Spleen (tissue), 11 donors: ENCODE measurements at regions not wholly inside any gene's neighbourhood (a gene's known extent, or its start where the extent isn't known, plus 50 kb on each side); places are given as distances from the start of the nearest gene placed in this dataset.

Experiments
- DNase-seq: peaks from one replicate; pipeline ENCODE4 v3.0.0-alpha.2; 2020
- H3K27ac ChIP-seq, 8 donors: fragments of 200-600 bp; sonication (generic) in 7 of 8; 1 replicate in 4 of 8; 2 replicates in 4 of 8; pipeline versions ENCODE4 v1.5.0 to v1.8.0; 2016 to 2021; ENCODE audit warnings: inconsistent platforms in 4 of 8, mild to moderate bottlenecking in 4 of 8, moderate library complexity in 1 of 8
- H3K27me3 ChIP-seq, 7 donors: fragments of 200-600 bp; sonication (generic) in 6 of 7; replicated peaks in 1 of 7; 1 replicate in 4 of 7; 2 replicates in 3 of 7; pipeline versions ENCODE4 v1.5.0 to v1.8.0; 2016 to 2021; ENCODE audit warnings: inconsistent platforms in 3 of 7, mild to moderate bottlenecking in 1 of 7
- H3K36me3 ChIP-seq, 6 donors: fragments of 200-600 bp; sonication (generic) in 5 of 6; 1 replicate in 4 of 6; 2 replicates in 2 of 6; pipeline versions ENCODE4 v1.5.0 to v1.8.0; 2016 to 2021; ENCODE audit warnings: inconsistent platforms in 2 of 6
- H3K4me1 ChIP-seq, 6 donors: fragments of 200-600 bp; sonication (generic) in 5 of 6; 1 replicate in 3 of 6; 2 replicates in 3 of 6; pipeline versions ENCODE4 v1.5.0 to v1.8.0; 2016 to 2021; ENCODE audit warnings: inconsistent platforms in 3 of 6
- H3K4me3 ChIP-seq, 8 donors: fragments of 200-600 bp; sonication (generic) in 7 of 8; 1 replicate in 4 of 8; 2 replicates in 4 of 8; pipeline versions ENCODE4 v1.5.0 to v1.8.0; 2016 to 2021; ENCODE audit warnings: inconsistent platforms in 4 of 8, mild to moderate bottlenecking in 4 of 8, moderate library complexity in 2 of 8
- H3K9me3 ChIP-seq, 8 donors: fragments of 200-600 bp; sonication (generic) in 7 of 8; 1 replicate in 4 of 8; 2 replicates in 4 of 8; pipeline versions ENCODE4 v1.5.0 to v1.8.0; 2016 to 2021; ENCODE audit warnings: inconsistent platforms in 4 of 8
- CTCF ChIP-seq, 11 experiments: fragments of 200-600 bp in 7 of 11; fragments of 450-650 bp in 4 of 11; sonication (generic) in 4 of 11; IDR thresholded peaks in 8 of 11; conservative IDR thresholded peaks in 3 of 11; 1 replicate in 7 of 11; 2 replicates in 4 of 11; pipeline versions ENCODE4 v1.4.0 to v1.8.0; 2016 to 2021; ENCODE audit warnings: antibody characterized with exemption in 11 of 11, inconsistent platforms in 4 of 11, mild to moderate bottlenecking in 1 of 11
- POLR2A ChIP-seq, 3 donors: fragments of 450-650 bp; IDR thresholded peaks; one replicate each; pipeline ENCODE4 v1.5.1; 2017; ENCODE audit warnings: antibody characterized with exemption in 3 of 3, mild to moderate bottlenecking in 1 of 3
- POLR2AphosphoS5 ChIP-seq, 3 donors: sonication (generic); formaldehyde crosslinking; IDR thresholded peaks; one replicate each; pipeline ENCODE4 v1.5.1; 2017; ENCODE audit warnings: antibody characterized with exemption in 3 of 3
- WGBS, 5 donors: extraction: QIAGEN DNeasy Blood & Tissue Kit in 3 of 5; methylation state at CpG; one replicate each; pipeline versions ENCODE4 v1.1.5 to v1.1.7; 2013 to 2018; 5-methylcytosine and 5-hydroxymethylcytosine counted together
- intact Hi-C: fragments of 100-400 bp; cut with DNase I; formaldehyde crosslinking; loops from one replicate; pipeline ENCODE4 v1.15.0; 2023; ENCODE audit warnings: low total_unique reads
- donor health status: healthy with polysubstance abuse.
- donor health status: DM: no; HTN: no; CAD: no; lungs with moderate emphysema.
- donor health status: DM: no; HTN: no; CAD: no.
- donor health status: Bipolar disorder and iron deficiency.
- donor health status: healthy.
- donor health status: DM: no; HTN: no; CAD: no.
- donor health status: DM: yes; HTN: yes; CAD: no.

- TF ChIP-seq POLR2A (IDR thresholded peaks at IDR 0.05): no peak
- TF ChIP-seq POLR2AphosphoS5 (IDR thresholded peaks at IDR 0.05): peak in 1 of 3 donors; percentile 44
- TF ChIP-seq CTCF (IDR thresholded peaks at IDR 0.05 in 8 of 11, conservative IDR thresholded peaks at IDR 0.05 in 3 of 11): peak; percentile 28 to 84 (median 64)
- H3K4me1 ChIP-seq: peaks cover 0 to 15% (median 10%) of the 10 kb centered on the region in 6 donors
- H3K36me3 ChIP-seq: no peaks in the 10 kb centered on the region
- no peaks in the 10 kb centered on the region for H3K9me3 ChIP-seq
- peak overlapping the region in 1 of 8 donors; percentile 48 for H3K4me3 ChIP-seq
- 26 to 43% (median 32%) methylated on average over 26 to 43 of the region's 43 CpGs for WGBS, 5 donors
- H3K27me3 ChIP-seq: peaks cover 0 to 47% (median 15%) of the 10 kb centered on the region in 7 donors
- intact Hi-C loops: loop anchor here (5.0 kb wide), 1 partner anchor 273 kb away; no protein-coding TSS in a partner anchor
- no peak overlapping the region for H3K27ac ChIP-seq
- no peak for DNase-seq
Measured at GRCh38 chr14:100654814-100655740, 67.9 kb upstream of the BEGAIN start.

GRCh38 chr14:100655741-100656085 is 68.5 kb upstream of the BEGAIN start:
- H3K4me3 ChIP-seq: no peak overlapping the region
- intact Hi-C loops: no loop called here
- H3K27ac ChIP-seq: no peak overlapping the region
- peaks cover 0 to 47% (median 15%) of the 10 kb centered on the region in 7 donors for H3K27me3 ChIP-seq
- 83 to 100% (median 93%) methylated on average over 2 of the region's 2 CpGs for WGBS, 5 donors
- no peaks in the 10 kb centered on the region for H3K9me3 ChIP-seq
- peaks cover 0 to 17% (median 12%) of the 10 kb centered on the region in 6 donors for H3K4me1 ChIP-seq
- no peaks in the 10 kb centered on the region for H3K36me3 ChIP-seq
- DNase-seq: no peak
- TF ChIP-seq POLR2A (IDR thresholded peaks at IDR 0.05) (no peak), CTCF (IDR thresholded peaks at IDR 0.05 in 8 of 11, conservative IDR thresholded peaks at IDR 0.05 in 3 of 11) (no peak), POLR2AphosphoS5 (IDR thresholded peaks at IDR 0.05) (no peak)

GRCh38 chr14:100656996-100657395 is 69.7 kb upstream of the DLK1 start:
- Histone ChIP-seq H3K27me3 (peaks cover 0 to 47% (median 15%) of the 10 kb centered on the region in 7 donors), H3K4me1 (peaks cover 0 to 29% (median 14%) of the 10 kb centered on the region in 6 donors), H3K27ac (no peak overlapping the region), H3K4me3 (no peak overlapping the region), H3K36me3 (no peaks in the 10 kb centered on the region), H3K9me3 (no peaks in the 10 kb centered on the region)
- no peak for TF ChIP-seq POLR2A (IDR thresholded peaks at IDR 0.05)
- no peak for TF ChIP-seq POLR2AphosphoS5 (IDR thresholded peaks at IDR 0.05)
- TF ChIP-seq CTCF (IDR thresholded peaks at IDR 0.05 in 8 of 11, conservative IDR thresholded peaks at IDR 0.05 in 3 of 11): no peak
- intact Hi-C loops: no loop called here
- DNase-seq: no peak
- WGBS, 5 donors: 88 to 96% (median 92%) methylated on average over 15 of the region's 15 CpGs

DNA sequence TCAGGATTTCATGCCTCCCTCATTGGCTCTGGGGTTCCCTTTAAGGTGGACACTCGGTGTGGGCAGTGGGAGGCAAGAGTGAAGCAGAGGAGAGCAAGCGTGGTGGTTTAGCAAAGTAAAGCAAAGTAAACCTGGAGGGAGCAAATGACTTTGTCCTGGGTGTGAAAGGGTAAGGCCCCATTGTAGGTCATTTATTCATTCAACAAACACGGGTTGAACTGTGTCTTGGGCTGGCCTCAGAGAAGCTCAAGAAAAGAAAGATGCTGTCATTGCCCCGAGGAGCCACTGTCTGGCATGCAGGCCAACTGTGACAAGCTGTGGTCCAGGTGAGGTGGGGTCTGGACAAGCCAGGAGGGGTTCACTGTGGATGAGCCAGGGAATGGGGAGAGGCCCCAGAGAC is 68.9 kb upstream of the DLK1 start:
- intact Hi-C loops: no loop called here
- H3K27me3 ChIP-seq: peaks cover 0 to 47% (median 15%) of the 10 kb centered on the region in 7 donors
- no peak overlapping the region for H3K27ac ChIP-seq
- no peak overlapping the region for H3K4me3 ChIP-seq
- peaks cover 0 to 31% (median 17%) of the 10 kb centered on the region in 6 donors for H3K4me1 ChIP-seq
- WGBS, 5 donors: 61 to 88% (median 83%) methylated on average over 4 of the region's 4 CpGs
- DNase-seq: no peak
- H3K9me3 ChIP-seq: no peaks in the 10 kb centered on the region
- H3K36me3 ChIP-seq: no peaks in the 10 kb centered on the region
- TF ChIP-seq CTCF (IDR thresholded peaks at IDR 0.05 in 8 of 11, conservative IDR thresholded peaks at IDR 0.05 in 3 of 11) (no peak), POLR2A (IDR thresholded peaks at IDR 0.05) (no peak), POLR2AphosphoS5 (IDR thresholded peaks at IDR 0.05) (no peak)
